Transverse colon (tissue), 4 donors: ENCODE measurements at regions not wholly inside any gene's neighbourhood (a gene's known extent, or its start where the extent isn't known, plus 50 kb on each side); places are given as distances from the start of the nearest gene placed in this dataset.

ENCODE experiments used
- DNase-seq: peaks from one replicate; pipeline ENCODE4 v3.0.0-alpha.2; 2019
- H3K27ac ChIP-seq, 4 donors: fragments of 200-600 bp; sonication (generic); 2 replicates each; pipeline ENCODE4 v1.5.1; 2016 to 2018; ENCODE audit warnings: inconsistent platforms in 4 of 4
- H3K27me3 ChIP-seq: fragments of 200-600 bp; sonication (generic); 2 replicates; pipeline ENCODE4 v1.5.1; 2017; ENCODE audit warnings: inconsistent platforms
- H3K36me3 ChIP-seq, 4 donors: fragments of 200-600 bp; sonication (generic); 2 replicates each; pipeline ENCODE4 v1.5.1; 2017 to 2019; ENCODE audit warnings: inconsistent platforms in 4 of 4
- H3K4me1 ChIP-seq, 4 donors: fragments of 200-600 bp; sonication (generic); 2 replicates each; pipeline ENCODE4 v1.5.1; 2017 to 2020; ENCODE audit warnings: inconsistent platforms in 4 of 4
- H3K4me3 ChIP-seq, 4 donors: fragments of 200-600 bp; sonication (generic); 1 replicate in 1 of 4; 2 replicates in 3 of 4; pipeline versions ENCODE4 v1.5.1 to v1.6.1; 2017 to 2019; ENCODE audit warnings: inconsistent platforms in 4 of 4
- H3K9me3 ChIP-seq, 2 donors: fragments of 200-600 bp; sonication (generic); 2 replicates each; pipeline ENCODE4 v1.5.1; 2017 to 2019; ENCODE audit warnings: inconsistent platforms in 2 of 2
- CTCF ChIP-seq, 5 experiments: fragments of 200-600 bp in 3 of 5; fragments of 450-650 bp in 2 of 5; sonication (generic) in 3 of 5; IDR thresholded peaks; 1 replicate in 2 of 5; 2 replicates in 3 of 5; pipeline ENCODE4 v1.5.1; 2016 to 2017; ENCODE audit warnings: antibody characterized with exemption in 5 of 5, inconsistent platforms in 3 of 5, mild to moderate bottlenecking in 2 of 5, moderate library complexity in 1 of 5
- EP300 ChIP-seq: sonication (generic); formaldehyde crosslinking; IDR thresholded peaks from one replicate; pipeline ENCODE4 v1.6.1; 2017; ENCODE audit warnings: antibody characterized with exemption, low read depth
- POLR2A ChIP-seq: fragments of 450-650 bp; IDR thresholded peaks from one replicate; pipeline ENCODE4 v1.6.1; 2016; ENCODE audit warnings: antibody characterized with exemption, mild to moderate bottlenecking, moderate library complexity
- POLR2AphosphoS5 ChIP-seq, 3 donors: sonication (generic); formaldehyde crosslinking; IDR thresholded peaks; one replicate each; pipeline ENCODE4 v1.6.1; 2016; ENCODE audit warnings: antibody characterized with exemption in 3 of 3
- WGBS, 2 donors: methylation state at CpG; one replicate each; pipeline ENCODE4 v1.1.5; 2018; ENCODE audit warnings: low coverage in 1 of 2; 5-methylcytosine and 5-hydroxymethylcytosine counted together
- in situ Hi-C, 4 donors: fragments of 200-750 bp; cut with MboI; loops; one replicate each; pipeline versions ENCODE4 v1.15.0 to v1.15.1; 2017; ENCODE audit warnings: low sequenced_read_pairs in 3 of 4, low pct_ligation_motif_present in 1 of 4, low pct_unique_long_range_greater_than_20kb in 1 of 4
- intact Hi-C: fragments of 100-400 bp; cut with DNase I; formaldehyde crosslinking; loops from one replicate; pipeline ENCODE4 v1.15.1; 2023; ENCODE audit warnings: low total_unique reads

GRCh38 chrX:20355187-20355586 lies 88.5 kb upstream of the RPS6KA3 start:
- Histone ChIP-seq H3K27ac (no peak overlapping the region), H3K9me3 (no peaks in the 10 kb centered on the region), H3K36me3 (no peaks in the 10 kb centered on the region), H3K4me3 (no peak overlapping the region), H3K27me3 (no peaks in the 10 kb centered on the region), H3K4me1 (no peaks in the 10 kb centered on the region)
- no peak for TF ChIP-seq CTCF (IDR thresholded peaks at IDR 0.05)
- no peak for TF ChIP-seq EP300
- TF ChIP-seq POLR2A = no peak
- TF ChIP-seq POLR2AphosphoS5 (IDR thresholded peaks at IDR 0.05) = no peak
- WGBS, 2 donors = 65 to 69% methylated on average over 6 to 7 of the region's 7 CpGs
- in situ Hi-C loops (no loop called here), intact Hi-C loops (no loop called here)
- DNase-seq = no peak

- Histone ChIP-seq H3K36me3 (no peaks in the 10 kb centered on the region), H3K27ac (no peak overlapping the region), H3K4me1 (no peaks in the 10 kb centered on the region), H3K9me3 (no peaks in the 10 kb centered on the region), H3K27me3 (no peaks in the 10 kb centered on the region), H3K4me3 (no peak overlapping the region)
- intact Hi-C loops (no loop called here), in situ Hi-C loops (no loop called here)
- DNase-seq = no peak
- 77 to 80% methylated on average over 1 to 5 of the region's 5 CpGs for WGBS, 2 donors
- TF ChIP-seq EP300 (no peak), POLR2A (no peak), POLR2AphosphoS5 (IDR thresholded peaks at IDR 0.05) (no peak), CTCF (IDR thresholded peaks at IDR 0.05) (no peak)
Measured at GRCh38 chrX:20354505-20354904, 87.8 kb upstream of the RPS6KA3 start.

- WGBS, 2 donors = 65 to 80% methylated on average over 1 to 3 of the region's 3 CpGs
- TF ChIP-seq CTCF (IDR thresholded peaks at IDR 0.05) = no peak
- no peak for TF ChIP-seq POLR2AphosphoS5 (IDR thresholded peaks at IDR 0.05)
- no peak for TF ChIP-seq EP300
- no peak for TF ChIP-seq POLR2A
- no peak for DNase-seq
- H3K4me1 ChIP-seq = no peaks in the 10 kb centered on the region
- no peaks in the 10 kb centered on the region for H3K27me3 ChIP-seq
- H3K27ac ChIP-seq = no peak overlapping the region
- no peak overlapping the region for H3K4me3 ChIP-seq
- in situ Hi-C loops (no loop called here), intact Hi-C loops (no loop called here)
- H3K36me3 ChIP-seq = no peaks in the 10 kb centered on the region
- no peaks in the 10 kb centered on the region for H3K9me3 ChIP-seq
Measured at GRCh38 chrX:20352935-20353336, 86.2 kb upstream of the RPS6KA3 start.

GRCh38 chrX:20352504-20352903 lies 85.8 kb upstream of the RPS6KA3 start:
- TF ChIP-seq POLR2AphosphoS5 (IDR thresholded peaks at IDR 0.05) (no peak), CTCF (IDR thresholded peaks at IDR 0.05) (no peak), EP300 (no peak), POLR2A (no peak)
- H3K4me3 ChIP-seq = no peak overlapping the region
- in situ Hi-C loops (no loop called here), intact Hi-C loops (no loop called here)
- no peak overlapping the region for H3K27ac ChIP-seq
- H3K4me1 ChIP-seq = no peaks in the 10 kb centered on the region
- no peaks in the 10 kb centered on the region for H3K36me3 ChIP-seq
- no peak for DNase-seq
- no peaks in the 10 kb centered on the region for H3K9me3 ChIP-seq
- no peaks in the 10 kb centered on the region for H3K27me3 ChIP-seq
- 76 to 92% methylated on average over 6 of the region's 6 CpGs for WGBS, 2 donors
